ENCODE measurements at regions not wholly inside any gene's neighbourhood (a gene's known extent, or its start where the extent isn't known, plus 50 kb on each side); places are given as distances from the start of the nearest gene placed in this dataset.

DNA sequence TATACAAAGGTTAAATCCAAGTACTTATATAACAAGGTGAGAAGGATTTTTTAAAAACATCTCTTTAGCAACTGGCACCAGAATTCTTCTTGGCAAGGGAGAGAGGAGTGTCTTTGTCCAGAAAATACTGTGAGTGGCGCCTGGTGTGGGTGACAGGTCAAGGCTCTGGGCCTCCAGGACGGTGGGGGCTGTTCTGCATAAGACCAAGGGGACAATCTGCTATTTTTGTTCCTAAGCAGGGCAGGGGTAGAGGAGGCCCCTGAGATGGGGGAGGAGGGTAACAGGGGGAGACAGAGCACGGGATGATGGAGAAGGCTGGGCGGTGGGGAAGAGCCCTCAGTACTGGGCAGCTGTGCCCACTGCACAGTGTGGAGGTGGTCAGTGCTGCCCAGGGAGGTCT, 51.6 kb upstream of the TAF1B start:
- Histone ChIP-seq H3K4me3 (ENCODE audit: low read length) (no peak overlapping the region), H3K27me3 (ENCODE audit: low read depth, low read length) (no peaks in the 10 kb centered on the region), H3K4me2 (ENCODE audit: low read length) (no peak overlapping the region), H3K9me3 (ENCODE audit: insufficient read depth, low read length) (no peaks in the 10 kb centered on the region), H3K79me2 (ENCODE audit: low read length) (no peaks in the 10 kb centered on the region), H3K4me1 (ENCODE audit: low read length) (peaks cover 22% of the 10 kb centered on the region), H2AFZ (ENCODE audit: low read depth, low read length) (no peak overlapping the region), H4K20me1 (ENCODE audit: insufficient read depth, low read length) (no peaks in the 10 kb centered on the region), H3K27ac (ENCODE audit: low read length) (no peak overlapping the region), H3K9ac (ENCODE audit: low read length) (no peak overlapping the region), H3K36me3 (replicated peaks; ENCODE audit: low read depth, low read length) (no peaks in the 10 kb centered on the region)
- TF ChIP-seq EZH2phosphoT487 (IDR thresholded peaks at IDR 0.05; ENCODE audit: low read depth): no peak
- TF ChIP-seq, protein P1, sequence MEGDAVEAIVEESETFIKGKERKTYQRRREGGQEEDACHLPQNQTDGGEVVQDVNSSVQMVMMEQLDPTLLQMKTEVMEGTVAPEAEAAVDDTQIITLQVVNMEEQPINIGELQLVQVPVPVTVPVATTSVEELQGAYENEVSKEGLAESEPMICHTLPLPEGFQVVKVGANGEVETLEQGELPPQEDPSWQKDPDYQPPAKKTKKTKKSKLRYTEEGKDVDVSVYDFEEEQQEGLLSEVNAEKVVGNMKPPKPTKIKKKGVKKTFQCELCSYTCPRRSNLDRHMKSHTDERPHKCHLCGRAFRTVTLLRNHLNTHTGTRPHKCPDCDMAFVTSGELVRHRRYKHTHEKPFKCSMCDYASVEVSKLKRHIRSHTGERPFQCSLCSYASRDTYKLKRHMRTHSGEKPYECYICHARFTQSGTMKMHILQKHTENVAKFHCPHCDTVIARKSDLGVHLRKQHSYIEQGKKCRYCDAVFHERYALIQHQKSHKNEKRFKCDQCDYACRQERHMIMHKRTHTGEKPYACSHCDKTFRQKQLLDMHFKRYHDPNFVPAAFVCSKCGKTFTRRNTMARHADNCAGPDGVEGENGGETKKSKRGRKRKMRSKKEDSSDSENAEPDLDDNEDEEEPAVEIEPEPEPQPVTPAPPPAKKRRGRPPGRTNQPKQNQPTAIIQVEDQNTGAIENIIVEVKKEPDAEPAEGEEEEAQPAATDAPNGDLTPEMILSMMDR (IDR thresholded peaks at IDR 0.05; ENCODE audit: low read depth, low read length): no peak

DNA sequence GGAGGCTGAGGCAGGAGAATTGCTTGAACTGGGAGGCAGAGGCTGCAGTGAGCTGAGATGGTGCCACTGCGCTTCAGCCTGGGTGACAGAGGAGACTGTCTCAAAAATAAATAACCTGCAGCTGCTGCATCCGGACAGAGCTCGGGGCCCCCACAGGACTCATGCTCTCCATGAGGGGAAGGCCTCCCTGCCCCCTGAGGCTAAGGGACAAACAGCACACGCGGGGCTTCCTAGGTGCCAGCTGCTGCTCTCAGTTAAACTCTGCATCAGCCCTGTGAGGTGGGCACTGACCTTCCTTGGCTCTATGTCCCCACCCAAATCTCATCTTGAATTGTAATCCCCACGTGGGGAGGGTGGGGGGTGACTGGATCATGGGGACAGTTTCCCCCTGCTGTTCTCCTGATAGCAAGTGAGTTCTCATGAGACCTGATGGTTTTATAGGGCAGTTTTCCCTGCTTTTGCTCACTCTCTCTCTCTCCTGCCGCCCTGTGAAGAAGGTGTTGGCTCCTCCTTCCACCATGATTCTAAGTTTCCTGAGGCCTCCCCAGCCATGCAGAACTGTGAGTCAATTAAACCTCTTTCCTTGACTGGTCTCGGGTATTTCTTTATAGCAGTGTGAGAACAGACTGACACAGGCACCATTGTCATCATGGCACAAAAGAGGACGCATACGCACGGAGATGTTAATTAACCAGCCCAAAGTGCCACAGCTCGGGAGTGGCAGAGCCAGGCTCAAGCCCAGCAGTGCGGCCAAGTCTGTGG, 49.9 kb upstream of the TAF1B start:
- H3K27ac ChIP-seq (ENCODE audit: low read length): no peak overlapping the region
- H3K36me3 ChIP-seq (replicated peaks; ENCODE audit: low read depth, low read length): no peaks in the 10 kb centered on the region
- H2AFZ ChIP-seq (ENCODE audit: low read depth, low read length): no peak overlapping the region
- H3K9ac ChIP-seq (ENCODE audit: low read length): no peak overlapping the region
- H3K27me3 ChIP-seq (ENCODE audit: low read depth, low read length): no peaks in the 10 kb centered on the region
- peaks cover 22% of the 10 kb centered on the region for H3K4me1 ChIP-seq (ENCODE audit: low read length)
- H3K4me3 ChIP-seq (ENCODE audit: low read length): peak overlapping the region; percentile 15; the same call in 1 of the 2 replicates
- no peaks in the 10 kb centered on the region for H3K79me2 ChIP-seq (ENCODE audit: low read length)
- no peaks in the 10 kb centered on the region for H4K20me1 ChIP-seq (ENCODE audit: insufficient read depth, low read length)
- H3K9me3 ChIP-seq (ENCODE audit: insufficient read depth, low read length): no peaks in the 10 kb centered on the region
- H3K4me2 ChIP-seq (ENCODE audit: low read length): peak overlapping the region; percentile 42
- TF ChIP-seq, protein P1 (IDR thresholded peaks at IDR 0.05; ENCODE audit: low read depth, low read length): no peak
- no peak for TF ChIP-seq EZH2phosphoT487 (IDR thresholded peaks at IDR 0.05; ENCODE audit: low read depth)
